Spinal cord (tissue), 10 donors: ENCODE measurements at regions not wholly inside any gene's neighbourhood (a gene's known extent, or its start where the extent isn't known, plus 50 kb on each side); places are given as distances from the start of the nearest gene placed in this dataset. TPM values are rescaled to one million over a fixed set of nuclear protein-coding genes. Genes with fewer than 3 reads are reported as not detected.

ENCODE experiments used
- DNase-seq, 6 donors: peaks; one replicate each; pipeline versions ENCODE4 v3.0.0 to v3.0.0-alpha.2; 2013 to 2015; ENCODE audit warnings: low spot score in 6 of 6, low read depth in 4 of 6
- H3K27ac ChIP-seq: one replicate; pipeline ENCODE4 v1.5.1; 2013; ENCODE audit warnings: low read depth, low read length, control low read depth
- H3K27me3 ChIP-seq: one replicate; pipeline ENCODE4 v1.6.1; 2013; ENCODE audit warnings: low read length; ENCODE audit not compliant: control insufficient read depth, insufficient read depth
- H3K36me3 ChIP-seq: one replicate; pipeline ENCODE4 v1.6.1; 2013; ENCODE audit warnings: low read length; ENCODE audit not compliant: control insufficient read depth, insufficient read depth
- H3K4me1 ChIP-seq: one replicate; pipeline ENCODE4 v1.6.1; 2013; ENCODE audit warnings: low read length; ENCODE audit not compliant: control insufficient read depth, insufficient read depth
- H3K4me3 ChIP-seq: one replicate; pipeline ENCODE4 v1.5.1; 2013; ENCODE audit warnings: low read depth, low read length, control low read depth
- H3K9me3 ChIP-seq: one replicate; pipeline ENCODE4 v1.6.1; 2013; ENCODE audit warnings: low read length; ENCODE audit not compliant: control insufficient read depth, insufficient read depth
- WGBS: methylation state at CpG from one replicate; pipeline ENCODE4 v1.1.5; 2013; ENCODE audit warnings: missing lambda C conversion rate; ENCODE audit not compliant: insufficient coverage; 5-methylcytosine and 5-hydroxymethylcytosine counted together
- small RNA-seq: library from RNA; depleted of rRNA; stranded (forward); fragments of <200 nt; gene quantifications from one replicate; pipeline ENCODE3, GENCODE V24; 2014; ENCODE audit warnings: low replicate concordance
- donor health status: healthy.

DNA sequence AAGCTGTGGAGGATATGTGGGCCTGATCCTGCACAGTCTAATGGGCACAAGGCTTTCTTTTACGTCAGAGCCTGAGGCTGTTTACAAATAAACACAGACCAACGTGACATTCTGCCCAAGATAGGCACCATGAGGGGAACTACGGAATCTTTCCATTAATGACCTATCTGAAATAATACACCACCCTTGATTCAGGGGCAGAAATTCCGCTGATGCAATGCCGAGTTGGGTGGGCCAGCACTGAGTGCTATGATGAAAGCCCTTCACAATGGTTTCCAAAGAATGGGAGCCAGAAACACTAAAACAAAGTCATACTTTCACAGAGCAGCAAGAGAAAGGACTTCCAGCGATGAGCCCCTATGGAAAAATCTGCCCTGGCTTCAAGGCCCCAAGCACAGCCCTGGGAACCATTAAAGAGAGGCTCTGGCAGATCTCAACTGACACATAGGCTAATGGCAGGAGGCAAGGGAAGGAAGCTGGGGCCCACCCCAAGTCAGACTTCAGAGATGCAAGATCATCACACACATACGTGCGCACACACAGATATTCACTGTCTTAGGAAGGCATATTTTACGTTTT is 72.2 kb upstream of the DLX6 start:
- Histone ChIP-seq H3K27me3 (no peaks in the 10 kb centered on the region), H3K4me3 (no peak overlapping the region), H3K27ac (no peak overlapping the region), H3K4me1 (no peaks in the 10 kb centered on the region), H3K9me3 (no peaks in the 10 kb centered on the region), H3K36me3 (no peaks in the 10 kb centered on the region)
- no peak for DNase-seq
- 86% methylated on average over 5 of the region's 9 CpGs for WGBS

- no peaks in the 10 kb centered on the region for H3K9me3 ChIP-seq
- no peak overlapping the region for H3K27ac ChIP-seq
- H3K4me3 ChIP-seq, result no peak overlapping the region
- H3K36me3 ChIP-seq, result no peaks in the 10 kb centered on the region
- no peaks in the 10 kb centered on the region for H3K4me1 ChIP-seq
- WGBS, result no CpG with 5 or more reads among the region's 2 CpGs
- H3K27me3 ChIP-seq, result no peaks in the 10 kb centered on the region
- no peak for DNase-seq
These were observed 68.7 kb upstream of the DLX6 start for GRCh38 chr7:96936621-96937020.

GRCh38 chr7:96942112-96942511 is 63.2 kb upstream of the DLX6 start:
- no peaks in the 10 kb centered on the region for H3K9me3 ChIP-seq
- H3K27me3 ChIP-seq, result no peaks in the 10 kb centered on the region
- no peaks in the 10 kb centered on the region for H3K36me3 ChIP-seq
- WGBS, result 90% methylated on average over 3 of the region's 4 CpGs
- no peaks in the 10 kb centered on the region for H3K4me1 ChIP-seq
- no peak overlapping the region for H3K27ac ChIP-seq
- peak in 1 of 6 donors; percentile 9 for DNase-seq
- H3K4me3 ChIP-seq, result no peak overlapping the region

GRCh38 chr7:96949766-96950165 is 55.6 kb upstream of the DLX6 start:
- peak in 2 of 6 donors; percentile 5 to 53 for DNase-seq
- no peak overlapping the region for H3K4me3 ChIP-seq
- no peaks in the 10 kb centered on the region for H3K9me3 ChIP-seq
- H3K27me3 ChIP-seq, result no peaks in the 10 kb centered on the region
- H3K36me3 ChIP-seq, result no peaks in the 10 kb centered on the region
- H3K4me1 ChIP-seq, result no peaks in the 10 kb centered on the region
- 73% methylated on average over 3 of the region's 5 CpGs for WGBS
- H3K27ac ChIP-seq, result no peak overlapping the region

DNA sequence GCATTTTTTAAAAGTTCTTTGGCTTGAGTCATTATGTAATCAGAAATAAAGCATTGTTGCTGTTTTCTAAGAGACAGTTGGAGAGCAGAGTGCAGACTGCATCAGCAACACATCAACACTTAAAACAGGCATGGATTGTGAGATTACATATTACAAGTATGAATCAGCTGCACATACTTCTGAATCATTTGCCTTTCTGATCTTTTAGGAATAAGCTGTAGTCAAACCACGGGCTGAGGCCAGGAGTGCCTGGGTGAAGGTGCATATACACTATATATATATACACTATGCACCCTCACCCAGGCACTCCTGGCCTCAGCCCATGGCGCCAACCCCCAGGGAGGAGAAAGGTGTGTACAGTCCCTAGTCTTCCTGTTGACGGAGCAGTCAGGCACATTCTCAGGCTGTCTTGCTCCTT is 52.4 kb upstream of the DLX6 start:
- DNase-seq, result no peak
- H3K4me3 ChIP-seq, result no peak overlapping the region
- 100% methylated on average over 1 of the region's 3 CpGs for WGBS
- no peaks in the 10 kb centered on the region for H3K36me3 ChIP-seq
- H3K27me3 ChIP-seq, result no peaks in the 10 kb centered on the region
- no peaks in the 10 kb centered on the region for H3K4me1 ChIP-seq
- H3K9me3 ChIP-seq, result no peaks in the 10 kb centered on the region
- H3K27ac ChIP-seq, result no peak overlapping the region

- 81% methylated on average over 2 of the region's 6 CpGs for WGBS
- H3K9me3 ChIP-seq, result no peaks in the 10 kb centered on the region
- no peak overlapping the region for H3K27ac ChIP-seq
- H3K4me1 ChIP-seq, result no peaks in the 10 kb centered on the region
- H3K4me3 ChIP-seq, result no peak overlapping the region
- no peaks in the 10 kb centered on the region for H3K36me3 ChIP-seq
- H3K27me3 ChIP-seq, result no peaks in the 10 kb centered on the region
- no peak for DNase-seq
These were observed 51.5 kb upstream of the DLX6 start for GRCh38 chr7:96953676-96954513.

Small RNA genes in the stretch of these regions (small RNA-seq; reads per million reads assigned to genes)
- not detected for gene RN7SL252P
